ENCODE measurements at regions not wholly inside any gene's neighbourhood (a gene's known extent, or its start where the extent isn't known, plus 50 kb on each side); places are given as distances from the start of the nearest gene placed in this dataset.

- TF ChIP-seq EZH2phosphoT487 (IDR thresholded peaks at IDR 0.05; ENCODE audit: low read depth, severe bottlenecking, unreplicated experiment) (no peak), CTCF (IDR thresholded peaks at IDR 0.05; ENCODE audit: poor library complexity) (no peak)
Observed at GRCh38 chr12:116441292-116441691, 117.9 kb upstream of the MAP1LC3B2 start.

All from hepatocyte (in vitro differentiated cells).